ENCODE measurements at regions not wholly inside any gene's neighbourhood (a gene's known extent, or its start where the extent isn't known, plus 50 kb on each side); places are given as distances from the start of the nearest gene placed in this dataset.

DNA sequence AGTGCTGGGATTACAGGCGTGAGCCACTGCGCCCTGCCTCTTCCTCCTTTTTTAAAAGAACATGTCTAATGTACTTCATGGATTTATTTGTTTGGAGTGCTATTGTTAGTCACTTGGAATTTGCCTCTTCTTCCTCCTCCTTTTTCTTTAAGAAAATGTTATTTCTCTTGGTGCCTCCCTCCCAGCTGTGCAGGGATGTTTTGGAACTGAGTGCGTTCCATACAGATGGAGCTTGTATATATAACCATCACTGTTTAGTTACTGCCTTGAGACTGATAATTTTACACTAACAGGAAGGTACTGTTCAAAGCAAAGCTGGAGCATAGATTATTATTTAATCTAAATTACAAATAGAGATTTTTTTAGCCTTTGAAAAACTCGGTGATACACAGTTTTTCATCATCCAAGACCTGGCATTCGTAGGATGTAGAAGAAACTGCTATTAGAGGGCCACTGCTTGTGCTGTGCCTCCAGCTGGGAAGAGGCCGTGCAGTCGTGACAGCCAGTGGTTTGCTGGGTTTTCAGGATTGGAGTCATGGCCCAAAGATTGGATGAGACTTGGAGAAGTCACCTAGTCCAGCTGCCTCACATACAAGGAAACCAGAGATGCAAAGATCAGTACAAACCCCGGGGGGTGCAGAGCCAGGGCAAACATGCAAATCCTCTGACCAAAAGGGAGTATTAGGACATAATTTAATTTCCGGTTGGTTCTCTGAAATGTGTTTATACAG is 123.1 kb downstream of the PLEKHG1 start:
- H3K27ac ChIP-seq, result no peak overlapping the region
- TF ChIP-seq, protein P1, sequence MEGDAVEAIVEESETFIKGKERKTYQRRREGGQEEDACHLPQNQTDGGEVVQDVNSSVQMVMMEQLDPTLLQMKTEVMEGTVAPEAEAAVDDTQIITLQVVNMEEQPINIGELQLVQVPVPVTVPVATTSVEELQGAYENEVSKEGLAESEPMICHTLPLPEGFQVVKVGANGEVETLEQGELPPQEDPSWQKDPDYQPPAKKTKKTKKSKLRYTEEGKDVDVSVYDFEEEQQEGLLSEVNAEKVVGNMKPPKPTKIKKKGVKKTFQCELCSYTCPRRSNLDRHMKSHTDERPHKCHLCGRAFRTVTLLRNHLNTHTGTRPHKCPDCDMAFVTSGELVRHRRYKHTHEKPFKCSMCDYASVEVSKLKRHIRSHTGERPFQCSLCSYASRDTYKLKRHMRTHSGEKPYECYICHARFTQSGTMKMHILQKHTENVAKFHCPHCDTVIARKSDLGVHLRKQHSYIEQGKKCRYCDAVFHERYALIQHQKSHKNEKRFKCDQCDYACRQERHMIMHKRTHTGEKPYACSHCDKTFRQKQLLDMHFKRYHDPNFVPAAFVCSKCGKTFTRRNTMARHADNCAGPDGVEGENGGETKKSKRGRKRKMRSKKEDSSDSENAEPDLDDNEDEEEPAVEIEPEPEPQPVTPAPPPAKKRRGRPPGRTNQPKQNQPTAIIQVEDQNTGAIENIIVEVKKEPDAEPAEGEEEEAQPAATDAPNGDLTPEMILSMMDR (IDR thresholded peaks at IDR 0.05), result no peak
- no peak for DNase-seq (ENCODE audit: low spot score)

DNA sequence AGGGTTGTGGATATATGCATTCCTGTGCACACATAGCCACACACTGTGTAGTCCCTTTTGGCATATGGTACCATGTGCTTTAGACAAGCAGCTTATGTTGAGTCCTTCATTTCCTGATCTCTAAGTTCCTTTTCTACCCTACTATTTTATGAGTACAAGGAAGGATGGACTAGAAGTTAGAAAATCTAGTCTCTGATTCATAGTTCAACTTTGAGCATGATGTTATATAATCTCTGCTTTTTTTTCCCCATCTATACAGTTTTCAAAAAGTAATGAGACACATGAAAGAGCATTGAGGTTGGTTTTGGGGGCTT is 123.6 kb downstream of the PLEKHG1 start:
- DNase-seq (ENCODE audit: low spot score), result no peak
- H3K4me3 ChIP-seq, result no peak overlapping the region
- no peak overlapping the region for H3K27ac ChIP-seq
- TF ChIP-seq, protein P1 (IDR thresholded peaks at IDR 0.05), result no peak

More for the DNA sequence above, 123.1 kb downstream of the PLEKHG1 start:
- no peak overlapping the region for H3K4me3 ChIP-seq

DNA sequence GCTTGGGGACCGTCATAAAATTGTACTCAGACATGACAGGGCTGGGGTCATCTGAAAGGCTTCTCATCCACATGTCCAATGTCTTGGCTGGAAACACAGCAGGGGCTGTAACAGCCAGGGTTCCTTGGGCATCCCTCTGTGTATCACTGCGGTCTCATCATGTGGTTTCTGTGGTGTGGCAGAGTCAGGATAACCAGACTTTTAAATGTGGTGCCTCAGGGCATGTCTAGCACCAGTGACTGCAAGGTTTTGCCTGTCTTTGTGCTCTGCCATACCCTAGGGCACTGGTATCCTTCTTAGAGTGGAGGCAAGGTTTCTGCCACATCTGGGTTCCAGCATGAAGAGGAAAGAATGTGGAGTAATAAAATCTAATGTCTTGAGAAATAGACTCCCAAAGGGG is 124.2 kb downstream of the PLEKHG1 start:
- TF ChIP-seq, protein P1 (IDR thresholded peaks at IDR 0.05), result no peak
- H3K27ac ChIP-seq, result no peak overlapping the region
- H3K4me3 ChIP-seq, result no peak overlapping the region
- DNase-seq (ENCODE audit: low spot score), result no peak

DNA sequence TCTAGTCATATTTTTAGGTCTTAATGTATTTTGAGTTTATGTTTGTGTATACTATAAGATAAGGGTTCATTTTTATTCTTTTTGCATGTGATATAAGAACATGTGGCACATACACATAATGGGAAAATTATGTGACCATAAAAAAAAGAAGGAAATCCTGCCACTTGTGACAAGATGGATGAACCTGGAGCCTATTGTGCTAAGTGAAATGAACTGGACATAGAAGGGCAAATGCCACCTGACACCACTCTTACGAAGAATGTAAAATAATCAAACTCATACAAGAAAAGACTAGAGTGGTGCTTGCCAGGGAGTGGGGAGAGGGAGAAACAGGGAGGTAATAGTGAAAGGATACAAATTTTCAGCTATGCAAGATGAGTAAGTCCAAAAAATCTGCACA is 126.1 kb downstream of the PLEKHG1 start:
- no peak overlapping the region for H3K4me3 ChIP-seq

DNA sequence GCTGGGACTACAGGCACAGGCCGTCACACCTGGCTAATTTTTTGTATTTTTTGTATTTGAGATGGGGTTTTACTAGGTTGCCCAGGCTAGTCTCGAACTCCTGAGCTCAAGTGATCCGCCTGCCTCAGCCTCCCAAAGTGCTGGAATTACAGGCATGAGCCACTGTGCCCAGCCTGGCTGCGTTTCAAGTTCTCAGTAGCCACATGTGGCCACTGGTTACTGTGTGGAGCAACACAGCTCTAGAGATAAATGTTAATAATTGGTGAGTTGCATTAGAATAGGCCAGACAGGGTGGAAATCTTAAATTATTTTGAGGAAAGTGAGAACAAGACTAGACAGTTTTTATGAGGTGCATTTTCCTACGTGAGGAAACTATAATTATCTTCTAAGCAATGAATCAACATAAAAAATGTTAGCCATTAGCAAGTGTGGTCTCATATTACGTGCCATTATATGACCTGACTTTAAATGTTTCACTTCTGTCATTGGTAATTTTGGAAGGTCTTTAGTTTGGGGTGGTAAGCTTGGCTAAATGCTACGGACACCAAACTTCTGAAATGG is 129.6 kb downstream of the PLEKHG1 start:
- Histone ChIP-seq H3K27ac (no peak overlapping the region), H3K4me3 (no peak overlapping the region)
- TF ChIP-seq, protein P1 (IDR thresholded peaks at IDR 0.05), result no peak
- DNase-seq (ENCODE audit: low spot score), result no peak

More for the DNA sequence above, 126.1 kb downstream of the PLEKHG1 start:
- DNase-seq (ENCODE audit: low spot score), result no peak
- H3K27ac ChIP-seq, result no peak overlapping the region
- TF ChIP-seq, protein P1 (IDR thresholded peaks at IDR 0.05), result no peak

DNA sequence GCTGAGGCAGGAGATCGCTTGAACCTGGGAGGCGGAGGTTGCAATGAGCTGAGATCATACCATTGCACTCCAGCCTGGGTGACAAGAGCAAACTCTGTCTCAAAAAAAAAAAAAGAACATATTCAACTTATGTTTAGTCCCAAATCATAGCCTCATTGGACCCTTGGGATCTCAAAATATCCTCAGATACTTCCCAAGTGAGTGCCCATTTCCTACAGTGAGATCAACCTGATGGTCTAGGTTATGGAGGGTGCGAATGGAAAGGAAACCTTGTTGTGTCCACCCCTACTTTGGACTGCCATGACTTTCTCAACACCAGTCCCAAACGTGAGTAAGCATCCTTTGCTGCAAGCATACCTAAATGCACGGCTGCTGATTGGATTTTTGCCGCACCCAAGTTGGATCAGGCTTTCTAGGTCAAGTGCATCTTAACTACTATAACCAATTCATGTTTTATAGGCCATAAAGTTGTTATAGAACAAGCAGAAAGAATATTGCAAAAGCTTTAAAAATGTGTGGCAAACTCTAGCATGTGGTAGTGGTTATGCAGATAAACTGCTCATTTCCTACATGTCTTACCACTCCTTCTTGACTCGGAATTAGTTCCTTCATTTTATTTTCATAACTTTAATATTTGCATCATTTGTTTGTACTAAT is 131.2 kb downstream of the PLEKHG1 start:
- DNase-seq (ENCODE audit: low spot score), result no peak
- H3K4me3 ChIP-seq, result no peak overlapping the region
- H3K27ac ChIP-seq, result no peak overlapping the region
- TF ChIP-seq, protein P1 (IDR thresholded peaks at IDR 0.05), result no peak
